22Rv1 (cell line): ENCODE measurements at regions not wholly inside any gene's neighbourhood (a gene's known extent, or its start where the extent isn't known, plus 50 kb on each side); places are given as distances from the start of the nearest gene placed in this dataset.

Experiments used
- H3K27ac ChIP-seq: fragments of 450-650 bp; 2 replicates; pipeline ENCODE4 v1.5.1; 2017
- ZFX ChIP-seq: fragments of 450-650 bp; IDR thresholded peaks from 2 replicates; pipeline ENCODE4 v1.6.1; 2017; ENCODE audit warnings: antibody characterized with exemption, borderline replicate concordance
- TF ChIP-seq, protein P1 (sequence below): fragments of 450-650 bp; IDR thresholded peaks from 2 replicates; pipeline ENCODE4 v1.5.1; 2017; ENCODE audit warnings: mild to moderate bottlenecking

DNA sequence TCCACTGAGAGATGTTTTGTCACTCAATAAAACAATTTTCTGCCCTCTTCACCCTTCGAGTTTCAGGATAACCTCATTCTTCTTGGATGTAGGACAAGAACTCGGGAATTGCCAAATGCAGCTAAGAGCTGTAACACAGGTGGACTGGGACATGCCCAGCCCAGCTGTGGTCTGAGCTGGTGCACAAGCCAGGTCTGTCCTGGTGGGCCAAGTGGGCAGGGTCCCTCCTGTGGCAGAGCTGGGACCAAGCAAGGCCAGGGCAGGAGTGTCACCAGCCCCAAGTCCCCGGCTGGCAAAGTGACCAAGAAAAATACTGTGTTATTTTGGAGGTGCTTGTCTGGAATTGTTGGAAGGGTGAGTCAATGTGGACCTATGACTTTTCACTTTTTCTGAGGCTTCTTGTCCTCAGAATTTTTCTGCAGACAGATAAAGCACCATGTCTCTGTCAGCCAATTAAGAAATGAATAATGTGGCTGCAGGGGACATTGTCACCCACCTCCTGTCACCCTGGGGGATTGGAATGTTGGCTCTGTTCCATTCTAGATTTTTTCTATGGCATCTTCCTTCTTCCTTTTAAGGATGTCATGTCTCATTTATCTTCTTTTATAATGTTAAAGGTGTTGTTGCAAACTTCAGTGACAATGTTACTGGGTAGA, 645.2 kb upstream of the EPHA6 start:
- TF ChIP-seq, protein P1, sequence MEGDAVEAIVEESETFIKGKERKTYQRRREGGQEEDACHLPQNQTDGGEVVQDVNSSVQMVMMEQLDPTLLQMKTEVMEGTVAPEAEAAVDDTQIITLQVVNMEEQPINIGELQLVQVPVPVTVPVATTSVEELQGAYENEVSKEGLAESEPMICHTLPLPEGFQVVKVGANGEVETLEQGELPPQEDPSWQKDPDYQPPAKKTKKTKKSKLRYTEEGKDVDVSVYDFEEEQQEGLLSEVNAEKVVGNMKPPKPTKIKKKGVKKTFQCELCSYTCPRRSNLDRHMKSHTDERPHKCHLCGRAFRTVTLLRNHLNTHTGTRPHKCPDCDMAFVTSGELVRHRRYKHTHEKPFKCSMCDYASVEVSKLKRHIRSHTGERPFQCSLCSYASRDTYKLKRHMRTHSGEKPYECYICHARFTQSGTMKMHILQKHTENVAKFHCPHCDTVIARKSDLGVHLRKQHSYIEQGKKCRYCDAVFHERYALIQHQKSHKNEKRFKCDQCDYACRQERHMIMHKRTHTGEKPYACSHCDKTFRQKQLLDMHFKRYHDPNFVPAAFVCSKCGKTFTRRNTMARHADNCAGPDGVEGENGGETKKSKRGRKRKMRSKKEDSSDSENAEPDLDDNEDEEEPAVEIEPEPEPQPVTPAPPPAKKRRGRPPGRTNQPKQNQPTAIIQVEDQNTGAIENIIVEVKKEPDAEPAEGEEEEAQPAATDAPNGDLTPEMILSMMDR: no peak
- no peak for TF ChIP-seq ZFX
- no peak overlapping the region for H3K27ac ChIP-seq

DNA sequence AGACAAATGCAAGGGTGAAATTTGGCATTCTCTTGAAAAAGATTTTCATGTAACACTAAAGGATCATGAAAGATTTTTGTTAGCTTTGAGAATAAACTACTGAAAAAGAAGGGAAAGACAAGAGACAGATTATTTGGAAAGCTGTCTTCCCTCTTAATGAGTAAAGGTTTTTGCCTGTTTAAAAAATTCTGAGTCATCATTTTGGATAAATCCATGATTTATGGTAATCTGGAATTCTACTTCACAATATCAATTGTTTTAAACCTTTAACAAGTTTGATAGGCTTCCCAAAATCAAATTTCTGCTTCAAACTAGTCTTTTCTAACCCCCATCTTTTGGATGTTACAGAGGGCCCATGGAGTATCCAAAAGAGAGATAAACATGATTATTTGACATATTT, 641.5 kb upstream of the EPHA6 start:
- no peak overlapping the region for H3K27ac ChIP-seq
- TF ChIP-seq, protein P1: no peak
- TF ChIP-seq ZFX: no peak

DNA sequence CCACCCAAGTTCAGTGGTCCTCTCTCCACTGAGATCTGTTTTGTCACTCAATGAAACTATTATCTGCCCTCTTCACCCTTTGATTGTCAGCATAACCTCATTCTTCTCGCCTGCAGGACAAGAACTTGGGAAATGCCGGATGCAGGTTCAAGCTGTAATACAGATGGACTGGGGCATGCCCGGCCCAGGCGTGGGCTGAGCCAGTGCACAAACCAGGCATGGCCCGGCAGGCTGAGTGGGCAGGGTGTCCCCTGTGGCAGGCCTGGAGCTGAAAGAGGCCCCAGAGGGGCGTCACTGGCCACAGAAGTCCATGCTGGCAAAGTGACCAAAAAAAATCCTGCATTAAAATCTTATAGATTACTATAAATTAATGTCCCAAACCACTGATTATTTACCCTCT, 638.9 kb upstream of the EPHA6 start:
- H3K27ac ChIP-seq: no peak overlapping the region
- no peak for TF ChIP-seq ZFX
- TF ChIP-seq, protein P1: no peak

GRCh38 chr3:96182756-96183155, 631.6 kb upstream of the EPHA6 start:
- no peak overlapping the region for H3K27ac ChIP-seq
- TF ChIP-seq, protein P1: no peak
- no peak for TF ChIP-seq ZFX

DNA sequence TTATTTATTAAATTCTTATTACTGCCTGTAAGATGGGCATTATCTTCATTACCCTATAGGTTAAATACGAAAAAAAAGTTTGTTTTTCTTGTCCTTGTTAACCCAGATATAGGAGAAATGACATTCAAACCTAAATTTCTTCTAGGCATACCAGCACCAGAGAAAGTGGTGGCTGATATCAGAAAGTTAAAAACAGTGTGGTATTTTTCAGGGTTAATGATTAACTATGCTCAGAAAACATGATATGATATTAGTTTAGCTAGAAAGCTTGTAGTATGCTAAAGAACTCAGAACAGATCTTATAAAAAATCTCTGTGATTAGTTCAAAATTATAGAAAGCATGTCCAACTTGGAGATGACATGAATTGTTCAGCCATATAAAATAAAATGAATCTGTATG, 630.5 kb upstream of the EPHA6 start:
- TF ChIP-seq ZFX: no peak
- TF ChIP-seq, protein P1: no peak
- no peak overlapping the region for H3K27ac ChIP-seq

DNA sequence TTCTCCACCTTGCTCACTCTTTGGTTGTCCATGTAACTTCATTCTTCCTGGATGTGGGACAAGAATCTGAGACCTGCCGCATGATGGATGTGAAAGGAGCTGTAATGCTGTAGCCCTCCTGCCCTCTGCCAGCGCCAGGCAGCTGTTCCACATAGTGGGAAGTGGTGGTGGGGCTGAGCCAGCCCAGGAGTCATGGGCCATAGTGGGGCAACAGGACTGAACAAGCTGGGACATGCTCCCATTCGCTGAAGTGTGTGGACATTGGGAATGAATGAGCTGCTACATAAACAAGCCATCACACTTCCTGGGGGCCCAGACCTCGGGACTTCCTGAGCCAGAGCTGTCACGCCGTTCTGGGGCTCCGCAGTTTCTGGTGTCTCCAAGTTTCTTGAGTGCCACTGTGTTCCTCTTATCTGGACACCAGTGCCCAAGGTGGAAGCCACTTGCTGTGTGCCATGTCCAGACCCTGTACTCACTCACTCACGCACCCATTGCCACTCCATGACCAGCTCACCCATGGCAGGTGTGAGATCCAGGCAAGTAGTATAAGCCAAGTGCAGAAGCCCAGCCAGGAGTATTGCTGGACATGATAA, 624.3 kb upstream of the EPHA6 start:
- no peak overlapping the region for H3K27ac ChIP-seq
- TF ChIP-seq, protein P1: no peak
- no peak for TF ChIP-seq ZFX

DNA sequence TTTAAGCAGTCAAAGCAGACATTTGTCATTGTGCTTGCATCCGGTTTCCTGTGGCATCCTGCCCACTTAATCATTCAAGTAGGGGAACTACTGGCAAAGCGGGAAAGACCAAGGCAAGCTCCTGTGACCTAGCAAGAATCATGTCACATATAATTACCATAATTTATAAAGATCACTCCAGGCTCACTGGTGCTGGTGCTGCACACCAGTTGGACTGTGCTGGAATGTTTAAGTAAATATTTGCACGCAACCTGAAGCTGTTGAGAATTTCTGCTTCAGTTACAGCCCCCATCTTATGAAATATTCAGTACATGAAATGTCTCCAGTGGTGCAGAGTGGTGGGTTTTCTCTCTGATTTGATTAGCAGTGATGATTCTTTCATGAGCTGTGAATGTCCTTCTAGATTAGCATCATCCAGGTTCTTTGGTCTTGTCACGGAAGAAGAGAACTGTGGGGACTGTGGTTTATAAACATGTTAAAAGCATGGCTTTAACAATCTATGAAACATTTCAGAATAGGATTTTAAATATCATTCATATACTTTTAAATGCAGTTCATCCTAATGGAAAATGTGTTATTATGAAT, 621.3 kb upstream of the EPHA6 start:
- TF ChIP-seq, protein P1: no peak
- TF ChIP-seq ZFX: no peak

More for the DNA sequence above, 621.3 kb upstream of the EPHA6 start:
- no peak overlapping the region for H3K27ac ChIP-seq
